Stimulated activated naive B cell treated with anti-CD40 and anti-IgM and Interleukin-4, amounts not matched to agents 10 μg/mL and 1 μg/mL and 100 μg/mL, for 72 hours (primary cell): ENCODE measurements at regions not wholly inside any gene's neighbourhood (a gene's known extent, or its start where the extent isn't known, plus 50 kb on each side); places are given as distances from the start of the nearest gene placed in this dataset.

Experiments used
- ATAC-seq, 2 donors: fragments of 150-1000 bp; cut with Tn5 transposase; replicated peaks; 2 replicates each; pipeline ENCODE4 v1.10.0; 2021; ENCODE audit warnings: moderate library complexity in 1 of 2
- DNase-seq: peaks from one replicate; pipeline ENCODE4 v3.0.0; 2021
- H3K27ac Mint-ChIP-seq: one replicate; pipeline ENCODE4 v1.8.0; 2022; ENCODE audit warnings: mild to moderate bottlenecking, mixed read lengths
- H3K27me3 Mint-ChIP-seq, 2 donors: one replicate each; pipeline ENCODE4 v1.8.0; 2022; ENCODE audit warnings: mixed read lengths in 2 of 2
- H3K36me3 Mint-ChIP-seq, 2 donors: one replicate each; pipeline ENCODE4 v1.8.0; 2022; ENCODE audit warnings: mixed read lengths in 2 of 2, mild to moderate bottlenecking in 1 of 2
- H3K4me1 Mint-ChIP-seq, 2 donors: one replicate each; pipeline ENCODE4 v1.8.0; 2022; ENCODE audit warnings: mixed read lengths in 2 of 2, mild to moderate bottlenecking in 1 of 2
- H3K4me3 Mint-ChIP-seq, 2 donors: one replicate each; pipeline ENCODE4 v1.8.0; 2022; ENCODE audit warnings: mild to moderate bottlenecking in 2 of 2, mixed read lengths in 2 of 2, moderate library complexity in 1 of 2
- H3K9me3 Mint-ChIP-seq, 2 donors: one replicate each; pipeline ENCODE4 v1.8.0; 2022; ENCODE audit warnings: mixed read lengths in 2 of 2, mild to moderate bottlenecking in 1 of 2

DNA sequence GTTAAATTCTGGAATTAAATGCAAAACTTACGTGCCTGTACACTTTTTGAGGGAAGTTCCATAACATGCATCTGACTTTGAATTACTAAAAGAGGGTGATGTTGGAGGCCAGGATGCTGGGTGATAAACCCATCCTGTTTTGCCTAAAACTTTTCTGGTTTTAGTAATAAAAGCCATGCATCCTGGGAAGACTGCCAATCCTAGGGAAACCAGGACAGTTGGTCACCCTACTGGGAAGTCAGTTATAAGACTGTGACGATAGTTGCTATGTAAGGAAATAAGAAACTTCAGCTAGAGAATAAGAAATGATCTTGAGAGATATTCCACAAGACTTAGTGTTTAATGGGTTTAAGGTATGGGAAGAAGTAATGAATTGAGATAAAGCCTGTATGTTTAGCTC, 336.6 kb upstream of the LYPLAL1 start:
- Mint-ChIP-seq H3K27ac (no peak overlapping the region), H3K4me3 (no peak overlapping the region), H3K9me3 (no peaks in the 10 kb centered on the region), H3K27me3 (no peaks in the 10 kb centered on the region), H3K36me3 (no peaks in the 10 kb centered on the region), H3K4me1 (no peaks in the 10 kb centered on the region)
- DNase-seq: no peak
- no peak for ATAC-seq

DNA sequence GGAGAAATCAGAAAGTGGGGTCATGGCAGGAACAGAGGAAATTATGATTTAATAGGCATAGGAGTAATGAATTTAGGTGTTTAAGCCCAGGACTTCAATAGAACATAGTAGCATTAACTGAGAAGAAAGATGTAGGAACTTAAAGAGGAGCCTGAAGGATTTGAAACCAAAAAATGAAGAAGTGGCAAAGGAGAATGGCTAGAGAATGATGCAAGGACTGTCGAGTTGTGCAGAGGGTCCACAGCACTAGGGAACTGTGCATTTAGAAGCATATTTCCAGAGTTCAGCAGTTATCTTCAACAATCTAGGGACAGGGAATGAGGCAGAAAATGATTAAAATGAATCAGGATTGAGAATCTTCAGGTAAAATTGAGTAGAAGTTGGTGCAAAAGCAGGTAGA, 328.1 kb upstream of the LYPLAL1 start:
- no peaks in the 10 kb centered on the region for H3K4me1 Mint-ChIP-seq
- no peak overlapping the region for H3K4me3 Mint-ChIP-seq
- H3K36me3 Mint-ChIP-seq: no peaks in the 10 kb centered on the region
- no peak for DNase-seq
- no peaks in the 10 kb centered on the region for H3K27me3 Mint-ChIP-seq
- H3K27ac Mint-ChIP-seq: no peak overlapping the region
- no peak for ATAC-seq
- H3K9me3 Mint-ChIP-seq: peaks cover 3 to 6% of the 10 kb centered on the region in 2 donors

DNA sequence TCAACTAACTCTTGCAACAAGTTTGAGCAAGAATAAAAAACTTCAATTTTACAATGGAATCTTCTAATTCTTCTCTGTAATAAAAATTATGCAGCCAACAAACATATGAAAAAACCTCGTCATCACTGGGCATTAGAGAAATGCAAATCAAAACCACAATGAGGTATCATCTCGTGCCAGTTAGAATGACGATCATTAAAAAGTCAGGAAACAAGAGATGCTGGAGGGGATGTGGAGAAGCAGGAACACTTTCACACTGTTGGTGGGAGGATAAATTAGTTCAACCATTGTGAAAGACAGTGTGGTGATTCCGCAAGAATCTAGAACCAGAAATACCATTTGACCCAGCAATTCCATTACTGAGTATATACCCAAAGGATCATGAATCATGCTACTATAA, 327.5 kb upstream of the LYPLAL1 start:
- Mint-ChIP-seq H3K4me3 (no peak overlapping the region), H3K27me3 (no peaks in the 10 kb centered on the region), H3K27ac (no peak overlapping the region), H3K36me3 (no peaks in the 10 kb centered on the region), H3K9me3 (peaks cover 3 to 6% of the 10 kb centered on the region in 2 donors), H3K4me1 (no peaks in the 10 kb centered on the region)
- ATAC-seq: no peak
- DNase-seq: no peak

DNA sequence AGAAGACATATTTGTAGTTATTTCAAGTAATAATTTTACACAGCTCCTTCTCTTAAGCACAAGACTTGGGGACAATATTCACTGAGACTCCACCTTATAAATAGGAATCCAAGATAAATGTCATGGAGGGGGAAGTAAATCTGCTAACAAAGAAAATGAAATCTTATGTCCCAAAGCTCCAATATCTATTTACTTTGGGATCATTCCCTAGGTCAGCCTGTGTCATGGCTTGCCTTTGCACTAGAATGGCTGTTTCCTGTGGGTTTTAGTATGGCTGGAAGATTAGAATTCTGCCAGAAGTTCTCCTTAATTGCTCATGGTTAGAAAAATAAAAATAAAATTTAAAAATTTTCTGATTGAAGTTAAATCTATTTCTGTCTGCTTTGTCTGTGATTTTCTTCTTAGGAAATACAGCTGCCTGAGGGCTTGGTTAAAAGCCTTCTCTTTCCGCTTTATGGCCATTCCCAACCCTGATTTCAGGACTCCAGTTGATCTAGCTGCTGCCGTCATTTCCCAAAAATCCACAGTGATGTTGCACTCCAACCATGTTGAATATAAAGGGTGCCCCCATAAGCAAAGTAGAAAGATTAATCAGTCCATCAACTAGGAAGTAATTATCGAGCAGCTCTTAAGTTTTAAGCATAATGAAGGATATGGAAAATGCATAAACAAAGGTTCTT, 326.4 kb upstream of the LYPLAL1 start:
- Mint-ChIP-seq H3K27ac (no peak overlapping the region), H3K36me3 (no peaks in the 10 kb centered on the region), H3K9me3 (peaks cover 3 to 6% of the 10 kb centered on the region in 2 donors), H3K4me3 (no peak overlapping the region), H3K4me1 (no peaks in the 10 kb centered on the region), H3K27me3 (no peaks in the 10 kb centered on the region)
- DNase-seq (no peak), ATAC-seq (no peak)

DNA sequence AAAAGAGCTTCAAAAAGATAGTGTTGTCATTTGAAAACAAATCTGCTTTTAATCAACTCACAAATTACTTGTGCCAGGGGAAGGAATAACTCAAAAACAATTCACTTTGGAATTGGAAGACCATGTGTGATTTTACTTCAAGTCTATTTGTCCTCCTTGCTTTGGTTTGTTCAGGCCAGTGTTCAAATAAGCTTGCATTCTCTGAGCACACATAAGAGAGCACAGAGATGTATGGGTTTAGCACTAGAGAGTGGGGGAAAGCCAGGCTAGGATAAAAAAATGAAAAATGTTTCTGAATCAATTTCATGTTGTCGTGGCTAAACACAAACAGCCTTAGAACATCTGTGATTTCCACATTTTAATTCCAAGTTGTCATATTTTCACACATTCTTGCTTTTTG, 325.7 kb upstream of the LYPLAL1 start:
- Mint-ChIP-seq H3K27me3 (no peaks in the 10 kb centered on the region), H3K27ac (no peak overlapping the region), H3K4me3 (no peak overlapping the region), H3K4me1 (no peaks in the 10 kb centered on the region), H3K36me3 (no peaks in the 10 kb centered on the region), H3K9me3 (peaks cover 0 to 3% of the 10 kb centered on the region in 2 donors)
- ATAC-seq: no peak
- DNase-seq: no peak

- H3K9me3 Mint-ChIP-seq: peaks cover 0 to 2% of the 10 kb centered on the region in 2 donors
- DNase-seq (no peak), ATAC-seq (no peak)
- no peaks in the 10 kb centered on the region for H3K36me3 Mint-ChIP-seq
- no peak overlapping the region for H3K4me3 Mint-ChIP-seq
- H3K4me1 Mint-ChIP-seq: no peaks in the 10 kb centered on the region
- no peak overlapping the region for H3K27ac Mint-ChIP-seq
- no peaks in the 10 kb centered on the region for H3K27me3 Mint-ChIP-seq
Observed at GRCh38 chr1:218850367-218850766, 323.3 kb upstream of the LYPLAL1 start.

GRCh38 chr1:218851586-218851985, 322.1 kb upstream of the LYPLAL1 start:
- Mint-ChIP-seq H3K9me3 (no peaks in the 10 kb centered on the region), H3K36me3 (no peaks in the 10 kb centered on the region), H3K27me3 (no peaks in the 10 kb centered on the region), H3K4me1 (no peaks in the 10 kb centered on the region), H3K27ac (no peak overlapping the region), H3K4me3 (no peak overlapping the region)
- DNase-seq: no peak
- no peak for ATAC-seq

DNA sequence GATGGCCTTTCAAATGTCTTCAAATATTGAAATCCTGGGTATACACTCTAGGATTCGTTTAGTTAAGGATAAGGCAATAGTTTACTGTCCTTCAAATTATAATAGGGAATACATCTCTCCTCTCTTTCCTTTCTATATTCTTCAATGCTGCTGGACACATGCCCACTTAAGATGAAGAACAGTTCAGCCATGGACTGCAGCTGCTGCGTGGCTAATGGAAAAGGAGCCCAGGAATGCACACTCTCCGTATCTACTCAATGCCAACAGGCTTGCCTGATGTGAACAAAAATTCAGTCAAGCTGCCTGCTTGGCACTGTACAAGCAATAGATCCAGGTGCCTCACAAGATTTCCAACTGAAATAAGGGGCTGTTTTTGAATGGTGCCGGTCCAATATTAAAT, 321.2 kb upstream of the LYPLAL1 start:
- Mint-ChIP-seq H3K4me3 (no peak overlapping the region), H3K9me3 (no peaks in the 10 kb centered on the region), H3K36me3 (no peaks in the 10 kb centered on the region), H3K4me1 (no peaks in the 10 kb centered on the region), H3K27me3 (no peaks in the 10 kb centered on the region), H3K27ac (no peak overlapping the region)
- no peak for DNase-seq
- no peak for ATAC-seq

DNA sequence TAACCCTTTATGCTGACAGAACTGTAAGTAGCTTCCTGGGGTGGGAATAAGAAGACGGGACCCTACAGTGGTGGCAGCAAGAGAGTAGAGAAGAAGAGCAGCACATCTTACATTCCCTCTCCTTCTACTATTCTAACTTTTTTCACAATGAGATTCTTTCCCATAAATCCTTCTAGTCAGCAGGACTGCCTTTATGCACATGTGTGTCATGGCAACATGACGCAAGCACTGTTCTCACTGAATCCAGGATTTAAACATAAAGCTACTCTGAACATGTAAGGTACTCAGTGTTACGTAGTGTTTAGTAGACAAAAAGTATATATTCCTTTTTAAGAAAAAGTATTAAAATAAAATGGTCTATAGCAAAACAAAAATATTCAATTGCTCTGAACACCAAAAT, 309.7 kb upstream of the LYPLAL1 start:
- Mint-ChIP-seq H3K9me3 (no peaks in the 10 kb centered on the region), H3K27ac (no peak overlapping the region), H3K4me3 (no peak overlapping the region), H3K27me3 (no peaks in the 10 kb centered on the region), H3K36me3 (no peaks in the 10 kb centered on the region), H3K4me1 (no peaks in the 10 kb centered on the region)
- no peak for DNase-seq
- ATAC-seq: no peak

DNA sequence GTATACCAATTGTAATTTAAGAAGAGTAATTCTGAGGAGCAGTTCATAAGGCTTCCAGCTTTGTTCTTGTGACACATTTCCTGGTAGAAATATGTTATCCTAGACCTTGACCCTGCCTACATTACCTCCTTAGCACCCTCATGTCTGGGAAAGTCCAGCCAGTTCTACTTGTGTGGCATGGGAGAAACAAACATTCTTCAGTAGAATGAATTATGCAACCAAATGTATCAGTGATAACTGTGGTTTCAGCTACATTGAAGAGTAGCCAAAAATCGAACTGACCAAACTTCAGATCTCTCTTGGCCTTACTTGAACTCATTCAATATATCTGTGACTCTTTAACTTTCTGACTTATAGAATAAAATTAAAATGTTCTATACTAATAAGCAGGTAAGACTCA, 308.1 kb upstream of the LYPLAL1 start:
- no peak for ATAC-seq
- H3K27me3 Mint-ChIP-seq: no peaks in the 10 kb centered on the region
- peaks cover 0 to 2% of the 10 kb centered on the region in 2 donors for H3K9me3 Mint-ChIP-seq
- H3K4me3 Mint-ChIP-seq: no peak overlapping the region
- H3K4me1 Mint-ChIP-seq: no peaks in the 10 kb centered on the region
- no peak overlapping the region for H3K27ac Mint-ChIP-seq
- DNase-seq: no peak
- no peaks in the 10 kb centered on the region for H3K36me3 Mint-ChIP-seq

- ATAC-seq: no peak
- no peaks in the 10 kb centered on the region for H3K4me1 Mint-ChIP-seq
- no peak overlapping the region for H3K27ac Mint-ChIP-seq
- H3K27me3 Mint-ChIP-seq: no peaks in the 10 kb centered on the region
- no peaks in the 10 kb centered on the region for H3K36me3 Mint-ChIP-seq
- no peak overlapping the region for H3K4me3 Mint-ChIP-seq
- peaks cover 0 to 2% of the 10 kb centered on the region in 2 donors for H3K9me3 Mint-ChIP-seq
- no peak for DNase-seq
Observed at GRCh38 chr1:218866507-218866906, 307.2 kb upstream of the LYPLAL1 start.

DNA sequence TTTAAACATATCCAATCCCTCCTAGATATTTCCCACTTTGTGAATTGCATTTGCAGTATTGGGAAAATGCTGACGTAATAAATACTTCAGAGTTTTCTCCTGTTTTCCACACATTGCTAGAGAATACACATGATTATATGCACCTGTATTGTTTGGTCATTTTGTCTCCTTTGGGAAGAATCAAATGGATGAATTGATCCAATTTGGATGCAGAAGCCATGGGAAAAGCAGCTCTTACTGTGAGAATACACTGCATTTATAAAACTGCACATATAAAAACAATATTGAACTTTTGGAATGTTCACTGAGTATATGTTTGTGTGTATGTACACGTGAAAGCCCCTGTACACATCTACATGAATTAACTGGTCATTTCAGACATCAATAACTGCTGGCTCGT, 306.6 kb upstream of the LYPLAL1 start:
- H3K4me3 Mint-ChIP-seq: no peak overlapping the region
- no peak for DNase-seq
- no peak for ATAC-seq
- no peak overlapping the region for H3K27ac Mint-ChIP-seq
- H3K9me3 Mint-ChIP-seq: peaks cover 0 to 2% of the 10 kb centered on the region in 2 donors
- no peaks in the 10 kb centered on the region for H3K4me1 Mint-ChIP-seq
- no peaks in the 10 kb centered on the region for H3K36me3 Mint-ChIP-seq
- H3K27me3 Mint-ChIP-seq: no peaks in the 10 kb centered on the region

DNA sequence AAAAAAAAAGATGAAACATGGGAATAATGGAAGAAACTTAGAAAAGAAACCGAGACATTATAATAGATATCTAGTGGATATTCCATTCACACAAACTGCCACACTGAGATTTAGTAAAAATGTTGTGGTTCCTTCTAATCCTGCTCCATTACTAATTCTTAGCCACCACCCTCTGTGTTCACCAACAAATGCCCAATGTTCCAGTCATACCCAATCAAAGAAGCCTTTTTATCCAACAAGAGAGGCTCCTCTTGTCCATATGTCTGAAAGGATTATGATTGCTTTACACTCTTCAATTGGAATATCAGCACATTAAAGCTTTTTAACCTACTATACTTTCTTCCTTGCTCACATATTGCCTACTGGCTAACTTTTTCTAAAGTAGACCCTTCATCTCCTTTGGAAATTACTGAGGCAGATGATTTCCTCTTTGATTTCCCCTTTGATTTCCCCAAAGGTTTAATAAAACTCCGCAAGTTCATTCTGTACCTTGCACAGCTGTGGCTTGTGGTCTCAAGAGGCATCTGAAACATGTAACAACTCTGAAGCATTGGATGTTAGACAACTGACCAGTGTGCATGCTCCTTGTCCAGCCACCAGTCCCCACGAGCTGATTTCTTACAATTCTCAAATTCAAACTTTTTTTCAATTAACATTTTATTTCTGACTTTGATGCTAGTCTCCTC, 305.6 kb upstream of the LYPLAL1 start:
- Mint-ChIP-seq H3K4me3 (no peak overlapping the region), H3K27ac (no peak overlapping the region), H3K36me3 (no peaks in the 10 kb centered on the region), H3K4me1 (no peaks in the 10 kb centered on the region), H3K27me3 (peaks cover 0 to 4% of the 10 kb centered on the region in 2 donors), H3K9me3 (peaks cover 0 to 2% of the 10 kb centered on the region in 2 donors)
- no peak for ATAC-seq
- DNase-seq: no peak

DNA sequence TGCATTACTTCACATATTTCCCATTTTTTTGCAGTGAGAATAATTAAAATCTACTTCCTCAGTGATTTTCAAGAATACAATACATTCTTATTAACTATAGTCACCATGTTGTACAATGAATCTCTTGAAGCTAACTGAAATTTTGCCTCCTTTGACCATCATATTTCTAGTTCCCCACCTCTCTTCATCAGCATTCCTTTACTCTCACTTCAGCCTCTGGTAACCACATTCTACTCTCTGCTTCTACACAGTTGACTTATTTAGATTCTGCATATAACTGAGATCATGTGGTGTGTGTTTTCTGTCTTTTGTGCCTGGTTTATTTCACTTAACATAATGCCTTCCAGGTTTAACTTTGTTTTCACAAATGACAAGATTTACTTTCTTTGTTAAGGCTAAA, 304.4 kb upstream of the LYPLAL1 start:
- Mint-ChIP-seq H3K27ac (no peak overlapping the region), H3K9me3 (peaks cover 0 to 2% of the 10 kb centered on the region in 2 donors), H3K27me3 (peaks cover 0 to 4% of the 10 kb centered on the region in 2 donors), H3K36me3 (no peaks in the 10 kb centered on the region), H3K4me3 (no peak overlapping the region), H3K4me1 (no peaks in the 10 kb centered on the region)
- DNase-seq (no peak), ATAC-seq (no peak)

DNA sequence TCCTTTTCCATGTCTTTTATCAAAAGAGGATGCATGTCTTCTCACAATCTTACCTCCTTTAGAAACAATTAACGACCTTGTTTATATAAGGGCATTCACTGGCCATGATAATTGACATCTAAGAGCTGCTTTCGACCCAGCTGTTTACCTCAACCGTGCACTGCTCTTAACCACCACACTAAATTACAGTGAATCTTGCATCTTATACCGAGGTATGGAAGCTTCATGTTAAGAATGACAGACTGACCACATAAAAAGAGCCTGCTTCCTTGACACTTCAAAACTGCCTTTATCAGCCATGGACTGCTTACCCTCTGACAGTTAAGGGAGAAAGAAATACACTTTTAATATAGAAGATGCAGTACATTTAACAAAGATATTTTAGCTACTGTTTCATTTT, 301.7 kb upstream of the LYPLAL1 start:
- DNase-seq (no peak), ATAC-seq (no peak)
- no peaks in the 10 kb centered on the region for H3K4me1 Mint-ChIP-seq
- H3K27ac Mint-ChIP-seq: no peak overlapping the region
- H3K9me3 Mint-ChIP-seq: peaks cover 0 to 2% of the 10 kb centered on the region in 2 donors
- H3K36me3 Mint-ChIP-seq: no peaks in the 10 kb centered on the region
- no peak overlapping the region for H3K4me3 Mint-ChIP-seq
- peaks cover 0 to 4% of the 10 kb centered on the region in 2 donors for H3K27me3 Mint-ChIP-seq
